GM18858 (cell line): ENCODE measurements at regions not wholly inside any gene's neighbourhood (a gene's known extent, or its start where the extent isn't known, plus 50 kb on each side); places are given as distances from the start of the nearest gene placed in this dataset.

Experiments used
- ATAC-seq: cut with Tn5 transposase; IDR thresholded peaks from one replicate; pipeline ENCODE4 v1.9.1; 2021; ENCODE audit not compliant: unreplicated experiment

- no peak for ATAC-seq
Measured at GRCh38 chr5:56466136-56466816, 233.1 kb upstream of the ANKRD55 start.

GRCh38 chr5:56465769-56466135 is 232.6 kb upstream of the ANKRD55 start:
- ATAC-seq, result no peak

- ATAC-seq, result no peak
Measured at GRCh38 chr5:56464935-56465768, 232.0 kb upstream of the ANKRD55 start.

- no peak for ATAC-seq
Measured at GRCh38 chr5:56463944-56464571, 230.9 kb upstream of the ANKRD55 start.

- ATAC-seq, result no peak
Measured at GRCh38 chr5:56461584-56461983, 228.5 kb upstream of the ANKRD55 start.

GRCh38 chr5:56460681-56461191 is 227.6 kb upstream of the ANKRD55 start:
- no peak for ATAC-seq

GRCh38 chr5:56460195-56460546 is 227.0 kb upstream of the ANKRD55 start:
- ATAC-seq, result no peak

GRCh38 chr5:56459394-56460194 is 226.5 kb upstream of the ANKRD55 start:
- ATAC-seq, result no peak

- no peak for ATAC-seq
Measured at GRCh38 chr5:56457887-56458812, 225.0 kb upstream of the ANKRD55 start.

- no peak for ATAC-seq
Measured at GRCh38 chr5:56456002-56456401, 222.9 kb upstream of the ANKRD55 start.

- no peak for ATAC-seq
Measured at GRCh38 chr5:56455417-56455816, 222.3 kb upstream of the ANKRD55 start.

GRCh38 chr5:56454219-56454862 is 221.2 kb upstream of the ANKRD55 start:
- no peak for ATAC-seq

GRCh38 chr5:56451742-56452141 is 218.6 kb upstream of the ANKRD55 start:
- ATAC-seq, result no peak

GRCh38 chr5:56450766-56451165 is 217.6 kb upstream of the ANKRD55 start:
- ATAC-seq, result no peak

- ATAC-seq, result no peak
Measured at GRCh38 chr5:56449071-56449640, 216.0 kb upstream of the ANKRD55 start.

GRCh38 chr5:56447656-56448055 is 214.5 kb upstream of the ANKRD55 start:
- no peak for ATAC-seq

GRCh38 chr5:56447232-56447631 is 214.1 kb upstream of the ANKRD55 start:
- no peak for ATAC-seq

GRCh38 chr5:56446728-56447127 is 213.6 kb upstream of the ANKRD55 start:
- no peak for ATAC-seq

- no peak for ATAC-seq
Measured at GRCh38 chr5:56443826-56444225, 210.7 kb upstream of the ANKRD55 start.
